DMS153 treated with DMSO at 0.1 percent for 48 hours (cell line): ENCODE measurements at regions not wholly inside any gene's neighbourhood (a gene's known extent, or its start where the extent isn't known, plus 50 kb on each side); places are given as distances from the start of the nearest gene placed in this dataset.

Experiments
- DNase-seq: peaks from one replicate; lab custom pipeline; 2025; ENCODE audit not compliant: unreplicated experiment; lab: John Stamatoyannopoulos, UW

- DNase-seq: no peak
Observed at GRCh38 chr18:22332590-22332989, 85.1 kb downstream of the CTAGE1 start.

- DNase-seq: no peak
Observed at GRCh38 chr18:22330508-22330907, 87.2 kb downstream of the CTAGE1 start.

GRCh38 chr18:22325396-22325795, 92.3 kb downstream of the CTAGE1 start:
- DNase-seq: no peak

- no peak for DNase-seq
Observed at GRCh38 chr18:22324191-22325131, 93.3 kb downstream of the CTAGE1 start.

GRCh38 chr18:22322243-22322691, 95.4 kb downstream of the CTAGE1 start:
- DNase-seq: no peak

- no peak for DNase-seq
Observed at GRCh38 chr18:22320771-22321170, 96.9 kb downstream of the CTAGE1 start.

GRCh38 chr18:22320155-22320554, 97.6 kb downstream of the CTAGE1 start:
- DNase-seq: no peak

- DNase-seq: no peak
Observed at GRCh38 chr18:22318745-22319407, 98.8 kb downstream of the CTAGE1 start.

- no peak for DNase-seq
Observed at GRCh38 chr18:22314420-22314819, 103.3 kb downstream of the CTAGE1 start.

GRCh38 chr18:22314001-22314400, 103.7 kb downstream of the CTAGE1 start:
- DNase-seq: no peak

GRCh38 chr18:22311301-22311700, 106.4 kb downstream of the CTAGE1 start:
- no peak for DNase-seq

GRCh38 chr18:22309191-22309590, 108.5 kb downstream of the CTAGE1 start:
- no peak for DNase-seq

GRCh38 chr18:22307528-22307927, 110.2 kb downstream of the CTAGE1 start:
- DNase-seq: no peak

GRCh38 chr18:22303927-22304326, 113.8 kb downstream of the CTAGE1 start:
- DNase-seq: no peak

GRCh38 chr18:22302144-22302543, 115.6 kb downstream of the CTAGE1 start:
- no peak for DNase-seq

- DNase-seq: no peak
Observed at GRCh38 chr18:22300665-22301636, 116.8 kb downstream of the CTAGE1 start.

GRCh38 chr18:22297008-22297407, 120.7 kb downstream of the CTAGE1 start:
- no peak for DNase-seq

- no peak for DNase-seq
Observed at GRCh38 chr18:22296304-22296703, 121.4 kb downstream of the CTAGE1 start.

- DNase-seq: no peak
Observed at GRCh38 chr18:22293417-22293816, 124.0 kb downstream of the GATA6 start.

- no peak for DNase-seq
Observed at GRCh38 chr18:22290004-22290403, 120.6 kb downstream of the GATA6 start.

GRCh38 chr18:22286585-22286984, 117.2 kb downstream of the GATA6 start:
- DNase-seq: no peak
